ENCODE measurements at regions not wholly inside any gene's neighbourhood (a gene's known extent, or its start where the extent isn't known, plus 50 kb on each side); places are given as distances from the start of the nearest gene placed in this dataset.

- no peak for TF ChIP-seq CTCF (IDR thresholded peaks at IDR 0.05; ENCODE audit: unreplicated experiment)
- Mint-ChIP-seq H3K4me3 (no peak overlapping the region), H3K27ac (peak overlapping the region; percentile 11), H3K27me3 (ENCODE audit: low read depth) (no peaks in the 10 kb centered on the region), H3K36me3 (no peaks in the 10 kb centered on the region), H3K4me1 (peaks cover 15% of the 10 kb centered on the region), H3K9me3 (no peaks in the 10 kb centered on the region)
- no peak for DNase-seq (ENCODE audit: low spot score in 2 of 2, unreplicated experiment in 2 of 2)
Observed at GRCh38 chr3:51621091-51621892, 49.8 kb upstream of the TEX264 start.
